ENCODE measurements at regions not wholly inside any gene's neighbourhood (a gene's known extent, or its start where the extent isn't known, plus 50 kb on each side); places are given as distances from the start of the nearest gene placed in this dataset.
"Not testable (repeated sequence)": the region's sequence is repeated elsewhere in the genome, so short reads cannot be mapped to it uniquely, and the experiment has no call there.

GRCh38 chr10:6977398-6978186 is 397.5 kb upstream of the PRKCQ start:
- DNase-seq, result no peak

GRCh38 chr10:6973899-6974298 is 393.8 kb upstream of the PRKCQ start:
- DNase-seq, result no peak

GRCh38 chr10:6972226-6972625 is 392.1 kb upstream of the PRKCQ start:
- no peak for DNase-seq

- DNase-seq, result no peak
Measured at GRCh38 chr10:6969659-6970058, 389.6 kb upstream of the PRKCQ start.

GRCh38 chr10:6964543-6964942 is 384.5 kb upstream of the PRKCQ start:
- DNase-seq, result no peak

- DNase-seq, result no peak
Measured at GRCh38 chr10:6962576-6962975, 382.5 kb upstream of the PRKCQ start.

GRCh38 chr10:6958711-6959110 is 378.6 kb upstream of the PRKCQ start:
- no peak for DNase-seq

GRCh38 chr10:6958254-6958653 is 378.2 kb upstream of the PRKCQ start:
- no peak for DNase-seq

- no peak for DNase-seq
Measured at GRCh38 chr10:6957851-6958250, 377.8 kb upstream of the PRKCQ start.

GRCh38 chr10:6956562-6956961 is 376.5 kb upstream of the PRKCQ start:
- no peak for DNase-seq

- no peak for DNase-seq
Measured at GRCh38 chr10:6953271-6953801, 373.3 kb upstream of the PRKCQ start.

GRCh38 chr10:6951732-6952131 is 371.7 kb upstream of the PRKCQ start:
- no peak for DNase-seq

GRCh38 chr10:6950133-6950532 is 370.1 kb upstream of the PRKCQ start:
- DNase-seq, result no peak

- DNase-seq, result no peak
Measured at GRCh38 chr10:6944436-6944835, 364.4 kb upstream of the PRKCQ start.

- no peak for DNase-seq
Measured at GRCh38 chr10:6938384-6938783, 358.3 kb upstream of the PRKCQ start.

- DNase-seq, result no peak
Measured at GRCh38 chr10:6936931-6937330, 356.9 kb upstream of the PRKCQ start.

- DNase-seq, result no peak
Measured at GRCh38 chr10:6929148-6929830, 349.2 kb upstream of the PRKCQ start.

- no peak for DNase-seq
Measured at GRCh38 chr10:6928586-6928985, 348.5 kb upstream of the PRKCQ start.

- DNase-seq, result no peak
Measured at GRCh38 chr10:6926971-6927370, 346.9 kb upstream of the PRKCQ start.

- no peak for DNase-seq
Measured at GRCh38 chr10:6925146-6925545, 345.1 kb upstream of the PRKCQ start.

- DNase-seq, result no peak
Measured at GRCh38 chr10:6924166-6924565, 344.1 kb upstream of the PRKCQ start.

- not testable (repeated sequence) for DNase-seq
Measured at GRCh38 chr10:6921026-6921425, 340.9 kb upstream of the PRKCQ start.

- no peak for DNase-seq
Measured at GRCh38 chr10:6920072-6921019, 340.3 kb upstream of the PRKCQ start.

All from NCI-H187 treated with DMSO at 0.1 percent for 48 hours (cell line).